Spinal cord (tissue), 9 donors: ENCODE measurements at regions not wholly inside any gene's neighbourhood (a gene's known extent, or its start where the extent isn't known, plus 50 kb on each side); places are given as distances from the start of the nearest gene placed in this dataset.
A peak's percentile ranks its signal among the peaks of the same experiment; 100 is the strongest.

Experiments
- DNase-seq, 6 donors: peaks; one replicate each; pipeline versions ENCODE4 v3.0.0 to v3.0.0-alpha.2; 2013 to 2015; ENCODE audit warnings: low spot score in 6 of 6, low read depth in 4 of 6
- H3K27ac ChIP-seq: one replicate; pipeline ENCODE4 v1.5.1; 2013; ENCODE audit warnings: low read depth, low read length, control low read depth
- H3K27me3 ChIP-seq: one replicate; pipeline ENCODE4 v1.6.1; 2013; ENCODE audit warnings: low read length; ENCODE audit not compliant: control insufficient read depth, insufficient read depth
- H3K36me3 ChIP-seq: one replicate; pipeline ENCODE4 v1.6.1; 2013; ENCODE audit warnings: low read length; ENCODE audit not compliant: control insufficient read depth, insufficient read depth
- H3K4me1 ChIP-seq: one replicate; pipeline ENCODE4 v1.6.1; 2013; ENCODE audit warnings: low read length; ENCODE audit not compliant: control insufficient read depth, insufficient read depth
- H3K4me3 ChIP-seq: one replicate; pipeline ENCODE4 v1.5.1; 2013; ENCODE audit warnings: low read depth, low read length, control low read depth
- H3K9me3 ChIP-seq: one replicate; pipeline ENCODE4 v1.6.1; 2013; ENCODE audit warnings: low read length; ENCODE audit not compliant: control insufficient read depth, insufficient read depth
- WGBS: methylation state at CpG from one replicate; pipeline ENCODE4 v1.1.5; 2013; ENCODE audit warnings: missing lambda C conversion rate; ENCODE audit not compliant: insufficient coverage; 5-methylcytosine and 5-hydroxymethylcytosine counted together
- donor health status: healthy.

GRCh38 chr17:77307479-77308198, 166.9 kb downstream of the SEC14L1 start:
- Histone ChIP-seq H3K4me3 (no peak overlapping the region), H3K27ac (no peak overlapping the region), H3K4me1 (peaks cover 28% of the 10 kb centered on the region), H3K27me3 (no peaks in the 10 kb centered on the region), H3K9me3 (no peaks in the 10 kb centered on the region), H3K36me3 (no peaks in the 10 kb centered on the region)
- DNase-seq: no peak
- 79% methylated on average over 11 of the region's 12 CpGs for WGBS

- Histone ChIP-seq H3K27me3 (no peaks in the 10 kb centered on the region), H3K4me3 (no peak overlapping the region), H3K4me1 (peaks cover 37% of the 10 kb centered on the region), H3K36me3 (no peaks in the 10 kb centered on the region), H3K9me3 (no peaks in the 10 kb centered on the region), H3K27ac (no peak overlapping the region)
- DNase-seq: peak in 2 of 6 donors; percentile 38 to 83
- WGBS: 76% methylated on average over 12 of the region's 18 CpGs
Observed at GRCh38 chr17:77308861-77309726, 168.3 kb downstream of the SEC14L1 start.

- no peaks in the 10 kb centered on the region for H3K27me3 ChIP-seq
- no peak for DNase-seq
- no peak overlapping the region for H3K4me3 ChIP-seq
- peaks cover 25% of the 10 kb centered on the region for H3K4me1 ChIP-seq
- H3K9me3 ChIP-seq: no peaks in the 10 kb centered on the region
- 88% methylated on average over 19 of the region's 19 CpGs for WGBS
- no peak overlapping the region for H3K27ac ChIP-seq
- H3K36me3 ChIP-seq: no peaks in the 10 kb centered on the region
Observed at GRCh38 chr17:77310336-77310735, 169.6 kb downstream of the SEC14L1 start.

GRCh38 chr17:77311371-77311981, 170.7 kb downstream of the SEC14L1 start:
- Histone ChIP-seq H3K4me1 (peaks cover 35% of the 10 kb centered on the region), H3K27me3 (no peaks in the 10 kb centered on the region), H3K27ac (no peak overlapping the region), H3K36me3 (no peaks in the 10 kb centered on the region), H3K4me3 (no peak overlapping the region), H3K9me3 (no peaks in the 10 kb centered on the region)
- 79% methylated on average over 15 of the region's 15 CpGs for WGBS
- no peak for DNase-seq

GRCh38 chr17:77312061-77312701, 171.4 kb downstream of the SEC14L1 start:
- DNase-seq: no peak
- no peaks in the 10 kb centered on the region for H3K9me3 ChIP-seq
- no peaks in the 10 kb centered on the region for H3K36me3 ChIP-seq
- H3K4me3 ChIP-seq: no peak overlapping the region
- H3K27me3 ChIP-seq: no peaks in the 10 kb centered on the region
- peak overlapping the region; percentile 7 for H3K27ac ChIP-seq
- 92% methylated on average over 18 of the region's 18 CpGs for WGBS
- peaks cover 38% of the 10 kb centered on the region for H3K4me1 ChIP-seq

- 52% methylated on average over 20 of the region's 23 CpGs for WGBS
- peak in 1 of 6 donors; percentile 87 for DNase-seq
- Histone ChIP-seq H3K27me3 (no peaks in the 10 kb centered on the region), H3K27ac (peak overlapping the region; percentile 41), H3K9me3 (no peaks in the 10 kb centered on the region), H3K4me3 (no peak overlapping the region), H3K36me3 (no peaks in the 10 kb centered on the region), H3K4me1 (peaks cover 34% of the 10 kb centered on the region)
Observed at GRCh38 chr17:77312786-77313599, 172.2 kb downstream of the SEC14L1 start.

- no peak for DNase-seq
- H3K27ac ChIP-seq: peak overlapping the region; percentile 41
- WGBS: 92% methylated on average over 5 of the region's 7 CpGs
Observed at GRCh38 chr17:77313831-77314230, 173.1 kb downstream of the SEC14L1 start.

GRCh38 chr17:77314601-77315000, 173.8 kb downstream of the SEC14L1 start:
- Histone ChIP-seq H3K27me3 (no peaks in the 10 kb centered on the region), H3K4me3 (no peak overlapping the region), H3K4me1 (peaks cover 38% of the 10 kb centered on the region), H3K9me3 (no peaks in the 10 kb centered on the region), H3K27ac (no peak overlapping the region), H3K36me3 (no peaks in the 10 kb centered on the region)
- 89% methylated on average over 11 of the region's 11 CpGs for WGBS
- DNase-seq: no peak

More at GRCh38 chr17:77313831-77314230, 173.1 kb downstream of the SEC14L1 start:
- H3K27me3 ChIP-seq: no peaks in the 10 kb centered on the region
- no peak overlapping the region for H3K4me3 ChIP-seq
- no peaks in the 10 kb centered on the region for H3K9me3 ChIP-seq
- peaks cover 36% of the 10 kb centered on the region for H3K4me1 ChIP-seq
- no peaks in the 10 kb centered on the region for H3K36me3 ChIP-seq

- Histone ChIP-seq H3K36me3 (no peaks in the 10 kb centered on the region), H3K4me3 (no peak overlapping the region), H3K27me3 (no peaks in the 10 kb centered on the region), H3K4me1 (peaks cover 42% of the 10 kb centered on the region), H3K27ac (no peak overlapping the region), H3K9me3 (no peaks in the 10 kb centered on the region)
- no peak for DNase-seq
- 98% methylated on average over 5 of the region's 8 CpGs for WGBS
Observed at GRCh38 chr17:77315010-77315409, 174.2 kb downstream of the SEC14L1 start.
